ENCODE measurements at regions not wholly inside any gene's neighbourhood (a gene's known extent, or its start where the extent isn't known, plus 50 kb on each side); places are given as distances from the start of the nearest gene placed in this dataset.

GRCh38 chr22:48192071-48192470 lies 1429.6 kb downstream of the TBC1D22A start:
- no peak overlapping the region for H3K4me3 ChIP-seq (ENCODE audit: low read depth, low read length)
- no peak for DNase-seq (ENCODE audit: low read depth)
- no peak for TF ChIP-seq MAX (IDR thresholded peaks at IDR 0.05; ENCODE audit: low read depth, low read length)
- no peak for TF ChIP-seq POLR2A (IDR thresholded peaks at IDR 0.05; ENCODE audit: extremely low read depth, insufficient read length)
- TF ChIP-seq MYC (IDR thresholded peaks at IDR 0.05; ENCODE audit: low read depth, low read length), result no peak
- TF ChIP-seq CTCF (IDR thresholded peaks at IDR 0.05; ENCODE audit: low read depth, low read length), result no peak

GRCh38 chr22:48188231-48188721 lies 1425.8 kb downstream of the TBC1D22A start:
- TF ChIP-seq POLR2A (IDR thresholded peaks at IDR 0.05; ENCODE audit: extremely low read depth, insufficient read length) (no peak), MYC (IDR thresholded peaks at IDR 0.05; ENCODE audit: low read depth, low read length) (no peak), CTCF (IDR thresholded peaks at IDR 0.05; ENCODE audit: low read depth, low read length) (no peak), MAX (IDR thresholded peaks at IDR 0.05; ENCODE audit: low read depth, low read length) (no peak)
- peak; percentile 12 for DNase-seq (ENCODE audit: low read depth)

DNA sequence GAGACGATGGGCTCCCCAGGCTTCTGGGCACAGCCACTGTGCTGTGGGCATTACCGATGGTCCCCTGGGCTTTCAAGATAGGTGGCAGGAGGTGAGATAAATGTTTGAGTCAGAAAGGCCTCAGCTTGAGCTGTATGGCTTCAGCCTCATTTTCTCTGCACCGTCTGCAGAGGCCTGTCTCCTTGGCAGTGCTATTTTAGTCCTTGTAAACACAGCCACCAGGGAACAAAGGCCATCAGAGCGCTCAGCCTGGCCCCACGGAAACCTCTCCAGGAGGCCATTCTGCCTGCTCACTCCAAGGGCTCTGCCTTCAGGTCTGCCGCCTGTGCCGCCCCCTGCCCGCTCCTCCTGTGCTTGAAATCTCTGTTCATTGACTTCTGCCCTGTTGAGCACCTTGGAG lies 1424.9 kb downstream of the TBC1D22A start:
- DNase-seq (ENCODE audit: low read depth), result no peak
- H3K4me3 ChIP-seq (ENCODE audit: low read depth, low read length), result no peak overlapping the region
- TF ChIP-seq MYC (IDR thresholded peaks at IDR 0.05; ENCODE audit: low read depth, low read length) (no peak), POLR2A (IDR thresholded peaks at IDR 0.05; ENCODE audit: extremely low read depth, insufficient read length) (no peak), CTCF (IDR thresholded peaks at IDR 0.05; ENCODE audit: low read depth, low read length) (no peak), MAX (IDR thresholded peaks at IDR 0.05; ENCODE audit: low read depth, low read length) (no peak)

More at GRCh38 chr22:48188231-48188721, 1425.8 kb downstream of the TBC1D22A start:
- H3K4me3 ChIP-seq (ENCODE audit: low read depth, low read length), result no peak overlapping the region

DNA sequence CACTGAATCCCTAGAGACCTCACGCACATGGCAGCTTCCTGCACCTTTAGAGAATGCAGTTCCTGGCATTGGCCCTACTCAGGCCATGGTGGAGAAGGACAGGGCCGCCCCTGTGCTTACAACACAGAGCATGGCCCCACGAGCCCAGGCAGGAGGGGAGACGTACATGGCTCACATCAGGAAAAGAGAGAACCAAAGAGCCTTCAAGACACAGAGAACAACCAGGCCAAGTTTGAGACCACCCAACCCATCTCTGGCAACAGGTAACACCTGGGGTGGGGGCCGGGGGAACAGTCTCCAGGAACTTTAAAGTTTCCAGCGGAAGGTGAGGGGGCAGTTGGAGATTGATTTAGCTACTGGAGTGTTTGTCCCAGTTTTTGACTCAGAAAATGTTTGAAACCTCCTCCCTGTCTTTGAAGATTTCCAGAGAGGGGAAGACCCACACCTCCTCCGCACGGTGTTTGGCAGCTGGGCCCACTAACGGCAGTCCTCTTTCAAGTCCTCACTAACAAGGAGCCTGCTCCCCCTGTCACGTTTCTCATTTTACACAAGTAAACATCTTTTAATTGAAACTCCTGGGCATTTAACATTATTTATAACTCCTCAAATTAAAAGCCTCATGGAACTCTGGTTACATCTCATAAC lies 1423.8 kb downstream of the TBC1D22A start:
- no peak for TF ChIP-seq MAX (IDR thresholded peaks at IDR 0.05; ENCODE audit: low read depth, low read length)
- no peak for TF ChIP-seq MYC (IDR thresholded peaks at IDR 0.05; ENCODE audit: low read depth, low read length)
- no peak for TF ChIP-seq CTCF (IDR thresholded peaks at IDR 0.05; ENCODE audit: low read depth, low read length)
- TF ChIP-seq POLR2A (IDR thresholded peaks at IDR 0.05; ENCODE audit: extremely low read depth, insufficient read length), result no peak
- no peak for DNase-seq (ENCODE audit: low read depth)
- no peak overlapping the region for H3K4me3 ChIP-seq (ENCODE audit: low read depth, low read length)

DNA sequence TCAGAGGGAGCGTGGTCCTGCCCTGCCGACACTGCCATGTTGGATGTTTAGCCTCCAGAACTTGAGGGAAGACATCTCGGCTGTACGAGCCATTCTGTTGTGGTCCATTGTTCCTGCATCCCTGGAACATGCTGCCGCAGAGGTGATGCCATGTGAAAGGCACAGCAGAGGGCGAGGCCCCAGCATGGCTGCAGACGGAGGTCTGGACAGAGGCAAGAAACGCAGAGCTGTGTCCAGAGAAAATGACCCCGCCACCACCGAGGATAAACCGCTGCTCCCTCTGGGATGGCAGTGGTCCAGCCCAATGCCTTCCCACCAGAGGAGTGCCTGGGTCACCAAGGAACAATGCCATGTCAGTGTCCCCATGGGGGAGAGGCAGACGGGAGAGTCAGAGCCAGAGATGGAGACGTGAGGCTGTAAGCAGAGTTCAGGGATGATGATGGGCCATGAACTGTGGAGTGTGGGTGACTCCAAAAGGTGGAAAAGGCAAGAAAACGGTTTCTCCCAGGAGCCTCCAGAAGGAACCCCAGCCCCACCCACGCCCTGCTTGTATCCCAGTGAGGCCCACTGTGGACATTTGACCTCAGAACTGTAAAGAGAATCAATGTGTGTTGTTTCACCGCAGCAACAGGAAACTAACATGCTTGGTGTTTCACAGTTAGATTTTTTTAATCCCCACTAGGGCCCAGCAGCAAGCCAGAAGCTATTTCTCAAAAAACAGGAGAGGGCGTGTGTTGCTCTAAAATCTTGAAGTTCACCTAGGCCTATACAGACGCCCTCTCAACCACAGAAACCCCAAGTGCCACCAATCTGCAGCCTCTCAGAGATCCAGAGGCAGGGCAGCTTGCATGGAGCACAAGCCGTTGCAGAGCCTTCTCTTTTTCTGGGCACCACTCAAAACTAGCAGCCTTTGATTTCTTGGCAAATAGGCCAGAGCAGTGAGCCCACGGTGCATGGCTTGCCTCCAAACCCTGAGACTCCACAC lies 1422.9 kb downstream of the TBC1D22A start:
- peak; percentile 7 for DNase-seq (ENCODE audit: low read depth)
- TF ChIP-seq CTCF (IDR thresholded peaks at IDR 0.05; ENCODE audit: low read depth, low read length), result no peak
- TF ChIP-seq POLR2A (IDR thresholded peaks at IDR 0.05; ENCODE audit: extremely low read depth, insufficient read length), result no peak
- TF ChIP-seq MYC (IDR thresholded peaks at IDR 0.05; ENCODE audit: low read depth, low read length), result no peak
- no peak for TF ChIP-seq MAX (IDR thresholded peaks at IDR 0.05; ENCODE audit: low read depth, low read length)
- H3K4me3 ChIP-seq (ENCODE audit: low read depth, low read length), result no peak overlapping the region

Data from NB4 (cell line).